Activated gamma-delta T cell treated with Interleukin-2 at 50 U/mL for 16 hours (primary cell): ENCODE measurements at regions not wholly inside any gene's neighbourhood (a gene's known extent, or its start where the extent isn't known, plus 50 kb on each side); places are given as distances from the start of the nearest gene placed in this dataset.

Source experiments
- DNase-seq: peaks from one replicate; pipeline ENCODE4 v3.0.0-alpha.2; 2020

GRCh38 chr2:235141411-235142128 lies 189.8 kb downstream of the SH3BP4 start:
- DNase-seq, result no peak

GRCh38 chr2:235142601-235143000 lies 190.8 kb downstream of the SH3BP4 start:
- no peak for DNase-seq

- no peak for DNase-seq
Measured at GRCh38 chr2:235143789-235144188, 192.0 kb downstream of the SH3BP4 start.

DNA sequence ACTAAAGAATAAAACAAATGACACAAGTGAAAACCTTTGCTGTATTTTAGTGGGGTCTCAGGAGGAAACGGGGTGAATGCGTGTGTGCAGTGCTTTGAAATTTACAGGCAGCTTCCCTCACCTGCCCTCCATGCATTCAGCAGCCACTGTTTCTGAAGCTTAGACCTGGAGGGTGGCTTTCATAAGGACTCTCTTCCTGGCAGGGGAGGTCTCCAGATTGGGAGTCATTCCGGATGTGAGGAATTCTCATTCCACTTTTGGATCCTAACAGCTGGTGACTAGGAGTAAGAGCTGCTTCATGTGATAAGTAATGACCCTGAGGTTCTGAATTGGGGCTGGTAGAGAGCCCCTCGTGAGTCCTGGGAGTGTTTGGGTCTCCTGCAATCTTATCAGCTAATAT lies 192.5 kb downstream of the SH3BP4 start:
- DNase-seq, result no peak

- DNase-seq, result no peak
Measured at GRCh38 chr2:235146206-235146605, 194.4 kb downstream of the SH3BP4 start.

- DNase-seq, result no peak
Measured at GRCh38 chr2:235146871-235147565, 195.2 kb downstream of the SH3BP4 start.

DNA sequence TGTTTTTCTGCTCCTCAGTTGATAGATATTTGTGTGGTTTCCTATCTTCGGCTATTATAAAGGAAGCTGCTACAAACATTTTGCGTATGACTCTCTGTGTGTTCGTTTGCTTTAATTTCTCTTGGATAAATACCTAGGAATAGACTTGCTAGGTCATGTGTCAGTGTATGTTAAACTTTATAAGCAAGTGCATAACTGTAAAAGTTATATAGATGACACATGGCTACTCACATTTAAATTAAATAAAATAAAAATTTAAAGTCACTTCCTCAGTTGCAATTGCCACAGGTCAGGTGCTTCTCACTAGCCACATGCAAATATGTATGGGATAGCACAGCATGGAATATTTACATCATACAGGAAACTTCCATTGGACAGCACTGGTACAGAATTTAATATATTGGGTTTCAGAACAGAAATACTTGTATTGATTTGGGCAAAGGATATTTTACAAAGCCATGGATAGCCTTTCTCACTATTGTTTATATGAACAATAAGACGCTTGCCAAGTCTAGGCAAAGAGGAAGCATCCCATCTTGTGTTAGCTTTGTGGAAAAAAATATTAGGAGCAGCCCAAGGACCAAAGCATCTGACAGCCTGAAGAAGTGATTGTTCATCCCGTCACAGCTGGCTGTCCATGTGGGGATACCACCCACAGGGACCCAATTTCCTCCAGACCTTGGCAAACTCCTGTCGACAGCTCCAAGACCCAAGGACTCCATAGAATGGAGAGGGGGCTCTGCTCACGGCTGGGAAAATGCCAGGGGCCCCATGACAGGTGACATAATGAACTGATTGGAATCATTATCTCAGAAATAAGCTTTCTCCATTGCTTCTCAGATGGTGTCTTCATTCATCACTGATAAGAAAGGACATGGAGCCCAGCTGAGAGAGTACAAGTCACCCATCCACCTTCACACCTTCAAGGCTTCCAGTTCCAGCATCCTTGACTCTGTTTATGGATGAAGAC lies 196.7 kb downstream of the SH3BP4 start:
- no peak for DNase-seq

DNA sequence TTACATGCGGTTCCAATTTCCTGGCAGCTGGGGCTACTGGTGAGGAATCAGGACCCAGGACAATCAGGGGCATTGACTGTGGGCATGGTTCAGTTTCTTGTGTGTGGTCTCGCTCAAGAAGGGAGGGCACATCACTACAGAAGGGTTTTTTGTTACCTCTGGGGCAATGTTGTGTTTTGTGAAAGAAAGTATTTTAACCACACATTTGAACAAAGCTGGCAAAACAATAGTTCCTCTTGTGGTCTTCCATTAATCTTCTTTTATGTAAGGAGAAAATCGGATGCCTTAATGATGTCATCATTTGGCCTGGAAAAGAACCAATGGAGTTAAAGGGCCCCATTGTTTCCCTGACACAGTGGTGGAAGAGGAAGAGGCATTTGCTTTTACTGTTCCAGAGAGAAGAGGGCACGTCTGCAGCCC lies 197.4 kb downstream of the SH3BP4 start:
- DNase-seq, result no peak

DNA sequence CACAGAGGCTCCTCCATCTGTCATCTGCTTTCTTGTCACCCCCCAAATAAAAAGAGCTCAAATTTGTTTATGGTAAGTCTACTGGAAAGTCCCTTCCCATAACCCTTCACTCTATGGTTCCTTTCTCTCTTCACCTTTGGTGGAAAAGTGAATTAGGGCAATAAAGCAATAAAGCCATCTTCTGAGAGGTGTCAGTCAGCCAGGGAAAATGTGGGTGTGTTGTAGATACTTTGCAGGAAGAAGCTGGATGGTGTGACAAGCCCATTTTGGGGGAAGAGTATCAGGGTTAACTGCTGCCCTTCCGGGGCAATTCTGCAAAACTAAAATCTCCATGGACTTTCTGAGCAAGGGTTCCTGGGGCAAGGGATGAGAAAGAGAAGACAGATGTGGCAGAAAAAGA lies 197.9 kb downstream of the SH3BP4 start:
- DNase-seq, result no peak

GRCh38 chr2:235151152-235151551 lies 199.3 kb downstream of the SH3BP4 start:
- DNase-seq, result no peak

DNA sequence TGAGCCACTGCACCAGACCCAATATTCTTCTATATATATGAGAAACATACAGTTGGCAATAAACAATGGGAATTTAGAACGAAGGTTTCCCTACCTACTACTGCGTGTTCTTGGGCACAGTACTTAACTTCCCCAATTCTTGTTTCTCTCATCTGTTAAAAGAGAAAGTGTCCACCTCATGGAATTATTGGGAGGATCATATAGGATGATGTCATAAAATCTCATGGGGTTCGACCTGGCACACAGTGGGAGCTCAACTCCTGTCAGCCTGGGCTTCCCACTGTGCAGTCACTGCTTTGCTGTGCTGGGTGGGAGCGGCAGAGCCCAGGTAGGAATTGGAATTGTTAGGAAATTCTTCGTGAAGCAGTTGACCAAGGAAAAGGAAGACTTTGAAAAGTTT lies 203.3 kb downstream of the SH3BP4 start:
- no peak for DNase-seq

GRCh38 chr2:235156055-235156454 lies 204.2 kb downstream of the SH3BP4 start:
- no peak for DNase-seq

DNA sequence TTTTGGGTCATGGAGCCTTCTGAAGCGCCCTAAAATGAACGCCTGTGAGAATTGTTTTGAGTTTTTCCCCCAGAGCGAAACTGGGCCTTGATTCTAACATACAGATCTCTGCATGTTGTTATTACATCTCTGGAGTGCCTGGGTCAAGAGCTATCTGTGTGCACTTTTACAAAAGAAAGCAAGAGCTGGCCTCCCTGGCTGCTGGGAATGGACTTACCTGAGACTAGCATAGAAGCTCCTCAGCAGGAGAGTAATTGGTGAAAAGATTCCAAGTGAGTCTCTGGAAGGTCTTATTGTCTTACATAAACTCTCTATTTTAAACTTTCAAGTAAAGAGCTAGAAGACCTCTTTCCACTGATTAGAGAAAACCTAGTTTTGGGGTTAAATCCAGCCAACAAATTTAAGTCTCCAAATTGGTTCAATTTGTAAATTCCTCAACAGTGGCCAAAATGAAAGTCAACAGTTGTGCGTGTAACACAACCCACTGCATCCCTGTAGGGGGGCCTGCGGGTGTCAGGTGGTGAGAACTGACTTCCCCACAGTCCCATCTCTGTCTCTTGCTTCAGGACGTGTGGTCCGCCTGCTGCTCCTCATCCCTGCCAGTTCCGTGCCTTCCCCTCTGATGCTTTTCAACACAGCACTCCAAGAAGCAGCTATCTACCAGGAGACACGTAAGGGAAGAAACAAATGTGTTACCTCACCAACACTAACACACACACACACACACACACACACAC lies 206.1 kb downstream of the SH3BP4 start:
- DNase-seq, result no peak

DNA sequence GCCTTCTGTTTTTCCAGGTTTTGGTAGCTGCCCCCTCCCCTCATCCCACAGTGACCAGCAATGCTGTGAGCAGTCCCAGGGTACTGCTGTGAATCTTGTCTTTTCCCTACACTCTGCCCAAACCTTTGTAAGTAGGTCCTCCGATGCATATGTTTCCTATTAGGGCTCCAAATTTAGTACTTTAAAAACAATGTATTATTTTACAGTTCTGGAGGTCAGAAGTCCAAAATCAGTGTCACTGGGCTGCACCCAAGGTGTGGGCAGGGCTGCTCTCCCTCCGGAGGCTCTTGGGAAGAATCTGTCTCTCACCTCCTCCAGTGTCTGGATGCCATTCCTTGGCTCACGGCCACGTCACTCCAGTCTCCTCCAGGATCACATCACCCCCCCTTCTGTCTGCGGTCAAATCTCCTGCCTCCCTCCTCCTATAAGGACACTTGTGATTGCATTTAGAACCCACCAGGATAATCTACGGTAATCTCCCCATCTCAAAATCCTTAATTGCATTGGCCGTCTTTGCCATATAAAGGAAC lies 208.5 kb downstream of the SH3BP4 start:
- no peak for DNase-seq

DNA sequence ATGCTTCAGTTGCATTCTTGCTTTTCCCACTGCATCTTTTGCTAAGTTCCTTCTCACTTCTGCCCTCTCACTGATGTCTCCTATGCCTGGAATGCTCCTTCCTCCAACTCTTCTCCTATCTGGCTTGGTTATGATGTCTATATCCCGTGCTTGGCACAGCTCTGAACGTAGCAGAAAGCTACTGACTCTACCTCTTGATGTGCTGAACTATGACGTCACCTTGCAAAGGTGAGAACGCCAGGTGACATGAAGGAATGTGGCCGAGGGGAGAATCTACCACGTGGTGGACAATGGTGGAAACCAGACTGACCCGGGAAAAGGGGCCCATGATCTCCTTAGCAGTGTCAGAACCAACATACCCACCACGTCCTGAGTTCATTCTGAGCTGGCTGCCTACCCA lies 209.7 kb downstream of the SH3BP4 start:
- no peak for DNase-seq

- DNase-seq, result no peak
Measured at GRCh38 chr2:235162082-235162836, 210.4 kb downstream of the SH3BP4 start.

- no peak for DNase-seq
Measured at GRCh38 chr2:235162837-235163197, 211.0 kb downstream of the SH3BP4 start.

- no peak for DNase-seq
Measured at GRCh38 chr2:235165136-235165535, 213.3 kb downstream of the SH3BP4 start.

DNA sequence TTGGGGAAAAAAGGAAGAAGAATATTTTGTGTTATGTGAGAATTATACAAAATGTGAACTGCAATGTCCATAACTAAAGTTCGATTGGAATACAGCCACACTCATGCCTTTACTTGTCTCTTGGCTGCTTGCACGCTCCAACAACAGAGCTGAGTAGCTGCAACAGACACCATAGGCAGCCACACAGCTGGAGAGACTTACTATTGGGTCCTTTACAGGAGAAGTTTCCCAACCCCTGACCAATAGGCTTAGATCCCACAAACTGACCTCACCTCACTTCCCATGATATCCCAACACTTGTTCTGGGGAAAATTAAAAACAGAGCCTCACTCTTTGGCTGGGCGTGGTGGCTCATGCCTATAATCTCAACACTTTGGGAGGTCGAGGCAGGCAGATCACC lies 213.8 kb downstream of the SH3BP4 start:
- DNase-seq, result no peak

DNA sequence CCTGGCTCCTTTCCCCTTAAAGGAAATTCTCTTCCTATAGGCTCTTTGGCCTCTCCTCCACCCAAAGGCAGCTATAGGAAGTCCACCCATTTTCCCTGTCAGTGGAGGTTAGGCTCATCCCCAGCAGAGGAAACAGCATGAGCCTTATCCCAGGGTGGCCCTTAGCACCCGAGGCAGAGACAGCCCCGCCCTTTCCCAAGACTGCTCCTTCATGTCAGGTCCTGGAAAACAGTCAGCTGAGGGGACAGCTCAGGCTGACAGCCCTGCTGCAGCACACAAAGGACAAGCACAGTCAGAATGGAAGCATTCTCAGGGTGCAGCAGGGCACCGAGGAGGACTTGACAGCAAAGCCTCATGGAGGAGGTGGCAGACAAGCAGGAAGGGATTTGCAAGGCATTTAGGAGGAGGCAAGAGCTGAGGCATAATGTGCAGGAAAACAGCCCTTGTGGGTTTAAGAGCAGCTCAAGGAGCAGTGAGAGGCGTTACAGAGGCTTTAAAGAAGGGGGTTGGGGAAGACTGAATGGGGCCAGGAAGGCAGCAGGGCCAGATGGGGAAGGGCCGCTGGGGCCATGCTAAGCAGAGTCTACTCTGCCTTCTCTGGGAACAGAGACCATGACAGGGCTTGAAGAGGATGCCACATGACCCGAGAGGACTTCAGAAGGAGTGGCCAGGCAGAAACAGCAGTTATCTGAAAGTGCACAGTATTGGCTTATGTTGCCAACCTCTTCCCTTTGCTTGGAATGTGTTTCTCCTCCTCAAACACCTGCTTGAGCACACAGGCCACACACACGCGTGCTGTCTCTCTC lies 216.6 kb downstream of the SH3BP4 start:
- DNase-seq, result no peak

- no peak for DNase-seq
Measured at GRCh38 chr2:235170016-235170415, 218.2 kb downstream of the SH3BP4 start.
